ENCODE measurements at regions not wholly inside any gene's neighbourhood (a gene's known extent, or its start where the extent isn't known, plus 50 kb on each side); places are given as distances from the start of the nearest gene placed in this dataset.

DNA sequence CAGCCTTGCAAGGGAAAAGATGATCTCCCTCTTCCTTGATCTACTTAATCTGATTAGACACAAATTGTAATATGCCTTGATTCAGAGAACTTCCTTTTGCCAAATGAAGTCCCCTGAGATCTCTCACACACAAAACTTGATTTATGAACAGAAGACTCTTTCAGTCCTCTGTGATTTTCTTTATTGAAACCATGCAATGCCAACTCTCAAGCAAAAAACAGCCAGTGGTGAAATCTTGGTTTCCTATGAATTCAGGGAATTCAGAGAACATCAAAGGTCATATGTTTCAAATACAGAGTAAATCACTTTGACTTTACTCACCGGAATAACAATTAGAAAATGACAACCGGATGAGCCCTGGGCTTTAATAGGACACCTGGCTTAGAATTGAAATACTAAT lies 211.7 kb downstream of the ABHD5 start:
- no peak for DNase-seq

GRCh38 chr3:43905157-43905556 lies 214.4 kb downstream of the ABHD5 start:
- DNase-seq: no peak

GRCh38 chr3:43906849-43907507 lies 216.2 kb downstream of the ABHD5 start:
- no peak for DNase-seq

DNA sequence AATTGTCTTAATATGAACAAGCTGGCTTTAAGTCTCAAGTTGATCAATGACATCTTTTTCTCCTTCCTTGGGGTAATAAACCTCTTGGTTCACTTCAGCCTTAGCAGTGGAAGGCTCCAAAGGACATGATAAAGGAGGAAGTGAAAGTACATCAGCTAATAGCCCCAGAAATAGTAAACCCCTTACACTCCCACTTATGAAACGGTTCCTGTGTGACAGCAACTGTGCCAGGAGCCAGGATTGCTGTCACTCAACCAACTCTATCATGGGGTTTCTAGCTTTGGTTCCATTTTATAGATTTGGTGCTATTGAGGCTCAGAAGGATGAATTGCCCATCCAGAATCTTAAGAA lies 216.7 kb downstream of the ABHD5 start:
- DNase-seq: no peak

DNA sequence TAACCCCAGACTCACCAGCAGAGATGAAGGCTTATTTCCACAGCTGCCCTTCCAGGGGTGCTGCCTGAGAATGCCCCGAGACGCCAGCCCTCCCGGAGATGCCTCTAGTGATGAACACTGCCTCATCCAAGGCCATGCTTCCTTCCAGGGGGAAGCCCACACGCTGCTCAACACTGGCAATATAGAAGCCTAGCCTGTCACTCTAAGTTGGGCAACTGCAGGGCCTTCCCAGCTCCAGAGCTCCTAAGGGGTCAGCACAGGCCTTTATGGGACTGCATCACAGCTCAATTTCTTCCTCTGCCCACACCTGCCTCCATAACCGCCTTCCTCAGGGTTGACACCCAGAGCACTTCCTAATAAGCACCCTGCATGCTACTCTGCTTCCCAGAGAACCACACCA lies 217.7 kb downstream of the ABHD5 start:
- DNase-seq: no peak

GRCh38 chr3:43909149-43909548 lies 218.4 kb downstream of the ABHD5 start:
- DNase-seq: no peak

DNA sequence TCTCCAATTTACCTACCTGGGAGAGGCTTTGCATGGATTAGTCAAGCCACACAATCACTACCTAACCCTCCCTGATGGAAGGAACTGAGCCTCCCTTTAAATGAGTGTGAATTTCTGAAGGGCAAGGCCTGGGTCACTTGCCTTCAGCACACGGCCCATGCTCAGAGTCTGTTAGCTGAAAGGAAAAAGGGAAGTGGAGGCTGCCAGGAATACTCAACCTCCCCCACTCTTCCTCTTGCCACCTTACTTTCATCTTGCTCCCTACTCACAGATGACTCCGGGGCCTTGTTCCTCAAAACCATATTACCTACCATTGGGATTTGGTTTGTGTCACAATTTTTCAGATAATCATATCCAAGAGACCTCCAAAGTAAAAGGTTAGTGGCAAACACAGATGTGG lies 220.0 kb downstream of the ABHD5 start:
- no peak for DNase-seq

- no peak for DNase-seq
These were observed 222.6 kb downstream of the ABHD5 start for GRCh38 chr3:43913036-43913948.

DNA sequence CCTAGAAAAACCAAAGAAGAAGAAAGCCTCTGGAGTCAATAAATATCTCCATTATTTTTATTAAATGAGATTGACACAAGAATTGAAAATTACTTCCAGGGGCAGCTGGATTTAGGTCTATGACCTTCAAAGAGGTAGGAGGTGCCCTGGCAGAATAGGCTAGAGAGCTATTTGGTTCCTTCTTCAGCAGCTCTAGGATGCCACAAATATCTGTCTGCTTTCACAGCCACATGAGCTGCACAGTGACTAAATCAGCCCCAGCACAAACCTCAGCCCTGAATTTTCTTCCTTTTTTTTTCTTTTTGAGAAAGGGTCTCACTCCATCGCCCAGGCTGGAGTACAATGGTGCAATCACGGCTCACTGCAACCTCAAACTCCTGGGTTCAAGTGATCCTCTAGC lies 223.5 kb downstream of the ABHD5 start:
- DNase-seq: no peak

GRCh38 chr3:43915546-43915945 lies 224.8 kb downstream of the ABHD5 start:
- no peak for DNase-seq

GRCh38 chr3:43917361-43917760 lies 226.6 kb downstream of the ABHD5 start:
- DNase-seq: no peak

- DNase-seq: no peak
These were observed 228.3 kb downstream of the ABHD5 start for GRCh38 chr3:43919029-43919428.

GRCh38 chr3:43921056-43921648 lies 230.4 kb downstream of the ABHD5 start:
- DNase-seq: no peak

DNA sequence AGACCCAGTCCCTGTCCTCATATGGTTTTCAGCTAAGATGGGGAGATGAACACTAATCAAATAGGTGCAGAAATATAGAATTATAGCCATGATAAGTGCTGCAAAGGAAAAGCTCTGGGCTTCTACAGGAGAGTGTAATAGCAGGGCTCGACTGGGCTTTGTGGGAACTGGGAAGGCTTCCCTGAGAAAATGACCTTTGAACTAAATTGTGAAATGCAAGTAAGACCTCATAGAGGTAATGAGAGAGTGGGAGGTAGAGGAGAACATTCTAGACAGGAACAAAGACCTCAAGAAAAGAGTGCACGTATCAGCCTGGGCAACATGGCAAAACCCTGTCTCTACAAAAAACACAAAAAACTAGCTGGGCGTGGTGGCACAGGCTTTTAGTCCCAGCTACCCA lies 231.6 kb downstream of the ABHD5 start:
- no peak for DNase-seq

GRCh38 chr3:43923104-43923882 lies 232.6 kb downstream of the ABHD5 start:
- no peak for DNase-seq

DNA sequence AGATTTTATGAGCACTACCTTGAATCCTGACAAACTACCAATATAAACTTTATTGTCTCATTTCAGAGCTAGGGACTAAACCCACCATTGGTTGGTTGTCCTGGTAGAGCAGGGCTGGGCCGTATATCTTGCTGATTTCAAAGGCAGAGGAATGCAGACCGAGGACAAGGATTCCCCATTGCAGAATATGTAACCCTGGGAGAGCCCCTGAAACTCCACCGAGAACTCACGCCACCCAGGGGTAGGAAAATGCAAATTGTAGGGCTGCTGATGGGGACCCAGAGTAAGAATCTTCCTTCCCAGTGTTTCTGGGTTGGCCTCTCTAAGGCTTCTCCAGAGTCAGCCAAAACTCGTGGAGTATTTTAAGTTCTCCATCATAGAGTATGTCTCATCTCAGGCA lies 235.3 kb downstream of the ABHD5 start:
- DNase-seq: no peak

- DNase-seq: no peak
These were observed 242.2 kb downstream of the ABHD5 start for GRCh38 chr3:43932921-43933320.

DNA sequence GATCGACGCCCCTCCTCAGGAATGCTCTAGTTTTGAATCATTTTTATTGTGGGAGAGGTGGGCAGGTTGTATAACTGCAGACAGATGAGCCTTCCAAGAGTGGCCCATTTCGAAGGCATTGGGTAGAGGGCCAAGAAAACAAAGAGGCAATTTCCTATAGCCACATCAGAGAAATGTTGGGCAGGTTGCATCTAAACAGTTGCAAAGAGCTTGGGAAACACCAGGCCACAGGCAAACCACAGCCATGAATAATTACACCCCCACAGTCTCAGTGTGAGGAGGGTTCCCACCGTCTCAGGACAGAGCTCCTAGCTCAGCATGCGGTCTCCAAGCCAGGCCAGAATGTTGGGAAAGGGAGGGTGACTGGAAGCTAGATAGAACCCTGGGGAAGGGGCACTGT lies 257.3 kb downstream of the ABHD5 start:
- no peak for DNase-seq

DNA sequence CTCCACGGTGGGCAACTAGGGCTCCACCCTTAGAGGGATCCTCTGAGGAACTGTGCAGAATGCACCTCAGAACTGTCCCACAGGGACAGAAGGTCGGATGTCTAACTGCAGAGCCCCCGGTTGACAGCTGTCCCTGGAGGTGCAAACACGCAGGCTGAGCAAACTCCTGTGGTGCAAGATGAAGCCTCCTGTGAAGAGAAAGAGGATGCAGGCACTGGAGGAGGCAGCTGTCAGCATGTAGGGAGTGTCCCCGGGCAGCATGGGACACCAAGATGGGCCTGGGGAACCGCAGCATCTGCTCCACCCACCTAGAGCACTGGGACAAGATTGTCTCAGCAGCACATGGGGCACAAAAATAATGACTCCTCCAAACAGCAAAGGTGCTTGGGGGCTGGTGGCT lies 258.9 kb downstream of the ABHD5 start:
- no peak for DNase-seq

DNA sequence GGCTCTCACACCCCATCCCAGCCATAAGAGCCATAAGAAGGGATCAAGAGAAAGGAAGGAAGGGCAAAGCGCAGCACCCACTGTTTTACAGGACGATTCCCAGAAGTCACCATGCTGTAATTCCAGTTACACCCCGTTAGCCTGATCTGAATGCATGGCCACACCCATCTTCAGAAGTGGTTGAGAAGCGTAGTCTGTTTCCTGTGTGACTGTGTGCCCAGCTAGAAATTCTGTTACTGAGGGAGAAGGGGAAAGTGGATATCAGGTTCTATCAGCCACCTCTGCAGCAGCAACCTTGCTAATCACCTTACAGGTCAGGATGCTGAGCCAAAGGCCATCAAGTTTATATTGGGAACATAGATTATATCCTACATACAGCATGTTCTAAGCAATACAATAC lies 260.0 kb downstream of the ABHD5 start:
- DNase-seq: no peak

- no peak for DNase-seq
These were observed 261.1 kb downstream of the ABHD5 start for GRCh38 chr3:43951813-43952212.

DNA sequence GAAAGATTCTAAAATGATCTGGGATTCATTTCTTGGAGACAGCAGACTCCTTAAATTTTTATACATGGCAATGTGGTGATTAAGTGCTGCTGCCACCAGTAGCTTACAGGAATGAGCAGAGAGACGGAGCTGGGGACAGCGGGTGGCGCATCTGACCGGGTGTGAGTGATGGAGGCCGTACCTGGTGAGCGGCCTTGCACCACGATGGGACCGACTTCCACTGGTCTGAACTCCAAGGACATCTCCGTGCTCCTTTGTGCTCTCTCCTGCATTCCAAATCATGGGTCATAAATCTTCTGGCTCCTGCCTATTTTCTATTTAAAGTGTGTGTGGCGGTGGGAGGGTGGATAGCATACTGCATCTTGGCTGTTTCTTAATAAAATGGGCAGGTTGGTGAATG lies 262.6 kb downstream of the ABHD5 start:
- DNase-seq: no peak
